Heart left ventricle (tissue), 13 donors: ENCODE measurements at regions not wholly inside any gene's neighbourhood (a gene's known extent, or its start where the extent isn't known, plus 50 kb on each side); places are given as distances from the start of the nearest gene placed in this dataset.

Experiments
- POLR2A ChIP-seq, 2 donors: fragments of 450-650 bp; IDR thresholded peaks; one replicate each; pipeline ENCODE4 v1.6.1; 2017; ENCODE audit warnings: antibody characterized with exemption in 2 of 2, mild to moderate bottlenecking in 2 of 2, moderate library complexity in 2 of 2
- TF ChIP-seq, protein P1 (sequence below), 12 donors: fragments of 200-600 bp; sonication (generic) in 4 of 12; IDR thresholded peaks; one replicate each; pipeline versions ENCODE4 v1.5.0 to v1.8.0; 2018 to 2022; ENCODE audit warnings: antibody characterized with exemption in 12 of 12, mild to moderate bottlenecking in 5 of 12
- donor health status: ischemic (EF 13 %, LVEDD 7.1; RV severe dilation, severe dysfunction).
- donor health status: DM: no; HTN: yes; CAD: no.
- donor health status: DM: no; HTN: no; CAD: no.
- donor health status: ischemic (EF 25% LVEDD 6.9; RV normal size, moderate dysfunction).
- donor health status: ischemic (EF 25% LVEDD 5.7; RV mildly dilated, moderate dysfunction).
- donor health status: ischemic (EF 35%, LVEDD 5.7; RV mildly dilated, moderate dysfunction).
- donor health status: nonischemic (EF 11% LVEDD 7.7; RV severe dilation, severe dysfunction).
- donor health status: DM: yes; HTN: yes; CAD: no.
- donor health status: PGD.
- donor health status: ischemic (EF 29% LVEDD 5.4; RV normal size, mild dysfunction).
- donor health status: nonischemic (EF 23%, LVEDD 6.1; RV moderate dilation, normal function).

DNA sequence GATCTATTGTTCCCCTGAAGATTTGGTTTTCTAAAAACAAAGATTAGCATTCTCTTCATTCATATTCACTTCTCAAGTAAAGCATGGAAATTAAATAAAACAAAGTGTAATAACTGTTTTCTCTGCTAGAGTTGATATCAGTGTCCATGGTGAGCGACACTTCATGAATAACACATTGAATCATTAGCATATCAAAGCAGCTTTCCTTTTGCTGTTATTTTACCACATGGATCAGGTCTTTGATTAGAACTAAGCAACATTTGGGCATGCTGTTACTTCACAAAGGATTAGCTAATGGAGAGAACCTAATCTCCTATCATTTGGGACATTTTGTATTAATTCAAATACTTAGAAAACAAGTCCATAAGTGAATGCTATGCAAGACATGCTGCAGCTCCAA lies 368.8 kb upstream of the CDH19 start:
- TF ChIP-seq, protein P1, sequence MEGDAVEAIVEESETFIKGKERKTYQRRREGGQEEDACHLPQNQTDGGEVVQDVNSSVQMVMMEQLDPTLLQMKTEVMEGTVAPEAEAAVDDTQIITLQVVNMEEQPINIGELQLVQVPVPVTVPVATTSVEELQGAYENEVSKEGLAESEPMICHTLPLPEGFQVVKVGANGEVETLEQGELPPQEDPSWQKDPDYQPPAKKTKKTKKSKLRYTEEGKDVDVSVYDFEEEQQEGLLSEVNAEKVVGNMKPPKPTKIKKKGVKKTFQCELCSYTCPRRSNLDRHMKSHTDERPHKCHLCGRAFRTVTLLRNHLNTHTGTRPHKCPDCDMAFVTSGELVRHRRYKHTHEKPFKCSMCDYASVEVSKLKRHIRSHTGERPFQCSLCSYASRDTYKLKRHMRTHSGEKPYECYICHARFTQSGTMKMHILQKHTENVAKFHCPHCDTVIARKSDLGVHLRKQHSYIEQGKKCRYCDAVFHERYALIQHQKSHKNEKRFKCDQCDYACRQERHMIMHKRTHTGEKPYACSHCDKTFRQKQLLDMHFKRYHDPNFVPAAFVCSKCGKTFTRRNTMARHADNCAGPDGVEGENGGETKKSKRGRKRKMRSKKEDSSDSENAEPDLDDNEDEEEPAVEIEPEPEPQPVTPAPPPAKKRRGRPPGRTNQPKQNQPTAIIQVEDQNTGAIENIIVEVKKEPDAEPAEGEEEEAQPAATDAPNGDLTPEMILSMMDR (IDR thresholded peaks at IDR 0.05): no peak
- TF ChIP-seq POLR2A (IDR thresholded peaks at IDR 0.05): no peak
